GM10266 (cell line): ENCODE measurements at regions not wholly inside any gene's neighbourhood (a gene's known extent, or its start where the extent isn't known, plus 50 kb on each side); places are given as distances from the start of the nearest gene placed in this dataset.

Experiments used
- DNase-seq: peaks from one replicate; pipeline ENCODE4 v3.0.0; 2012; ENCODE audit errors: extremely low spot score
- TF ChIP-seq, protein P1 (sequence below): IDR thresholded peaks from 2 replicates; pipeline ENCODE4 v1.5.1; 2012; ENCODE audit warnings: mild to moderate bottlenecking, low read depth; ENCODE audit not compliant: control insufficient read depth, insufficient read depth; ENCODE audit errors: missing control alignments

DNA sequence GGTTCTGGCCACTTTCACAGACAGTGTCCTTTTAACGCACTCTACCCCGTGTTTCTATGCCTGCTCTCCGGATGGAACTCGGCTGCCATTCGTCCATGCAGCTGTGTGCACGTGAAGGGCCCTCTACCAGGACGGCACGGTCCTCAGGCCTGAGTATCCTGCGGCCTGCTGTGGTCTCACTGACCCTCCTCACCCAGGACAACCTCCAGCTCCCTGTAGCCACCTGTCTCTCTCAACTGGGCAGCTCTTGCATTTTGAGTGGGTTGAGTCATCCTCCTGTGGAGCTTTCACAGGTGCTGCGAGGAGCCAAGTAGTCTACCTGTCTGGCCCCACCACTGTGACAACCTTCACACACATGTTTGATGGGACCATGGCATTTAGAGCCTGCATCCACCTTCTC, 321.7 kb upstream of the TSHZ3 start:
- no peak for DNase-seq
- TF ChIP-seq, protein P1, sequence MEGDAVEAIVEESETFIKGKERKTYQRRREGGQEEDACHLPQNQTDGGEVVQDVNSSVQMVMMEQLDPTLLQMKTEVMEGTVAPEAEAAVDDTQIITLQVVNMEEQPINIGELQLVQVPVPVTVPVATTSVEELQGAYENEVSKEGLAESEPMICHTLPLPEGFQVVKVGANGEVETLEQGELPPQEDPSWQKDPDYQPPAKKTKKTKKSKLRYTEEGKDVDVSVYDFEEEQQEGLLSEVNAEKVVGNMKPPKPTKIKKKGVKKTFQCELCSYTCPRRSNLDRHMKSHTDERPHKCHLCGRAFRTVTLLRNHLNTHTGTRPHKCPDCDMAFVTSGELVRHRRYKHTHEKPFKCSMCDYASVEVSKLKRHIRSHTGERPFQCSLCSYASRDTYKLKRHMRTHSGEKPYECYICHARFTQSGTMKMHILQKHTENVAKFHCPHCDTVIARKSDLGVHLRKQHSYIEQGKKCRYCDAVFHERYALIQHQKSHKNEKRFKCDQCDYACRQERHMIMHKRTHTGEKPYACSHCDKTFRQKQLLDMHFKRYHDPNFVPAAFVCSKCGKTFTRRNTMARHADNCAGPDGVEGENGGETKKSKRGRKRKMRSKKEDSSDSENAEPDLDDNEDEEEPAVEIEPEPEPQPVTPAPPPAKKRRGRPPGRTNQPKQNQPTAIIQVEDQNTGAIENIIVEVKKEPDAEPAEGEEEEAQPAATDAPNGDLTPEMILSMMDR, result no peak

DNA sequence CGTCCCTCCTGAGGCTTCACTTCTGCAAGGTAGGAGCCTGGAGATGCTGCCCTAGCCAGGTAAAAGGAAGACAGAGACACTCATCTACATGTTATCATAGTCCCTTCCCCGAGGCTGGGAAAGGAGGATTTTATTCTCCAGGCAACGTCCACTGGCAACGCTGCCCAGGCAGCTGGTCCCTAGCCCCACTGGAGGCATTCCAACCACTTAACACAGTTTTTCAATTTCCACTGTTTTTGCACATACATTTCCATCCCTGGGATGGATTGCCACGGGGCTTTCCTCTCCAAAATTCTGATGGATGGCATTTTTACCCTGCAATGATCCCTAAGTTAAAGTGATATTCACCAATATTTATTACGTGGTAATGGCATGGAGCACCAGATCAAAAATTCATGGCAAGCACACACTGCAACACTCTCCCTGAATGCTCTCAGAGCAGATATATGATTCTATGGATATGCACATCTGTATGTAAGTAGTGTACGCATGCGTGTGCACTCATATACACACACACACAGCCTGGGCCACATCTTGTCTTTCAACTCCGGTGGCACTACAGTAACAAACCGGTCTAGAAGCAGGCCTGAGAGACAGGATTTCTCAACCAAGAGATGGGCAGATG, 322.3 kb upstream of the TSHZ3 start:
- TF ChIP-seq, protein P1, result no peak
- DNase-seq, result no peak

DNA sequence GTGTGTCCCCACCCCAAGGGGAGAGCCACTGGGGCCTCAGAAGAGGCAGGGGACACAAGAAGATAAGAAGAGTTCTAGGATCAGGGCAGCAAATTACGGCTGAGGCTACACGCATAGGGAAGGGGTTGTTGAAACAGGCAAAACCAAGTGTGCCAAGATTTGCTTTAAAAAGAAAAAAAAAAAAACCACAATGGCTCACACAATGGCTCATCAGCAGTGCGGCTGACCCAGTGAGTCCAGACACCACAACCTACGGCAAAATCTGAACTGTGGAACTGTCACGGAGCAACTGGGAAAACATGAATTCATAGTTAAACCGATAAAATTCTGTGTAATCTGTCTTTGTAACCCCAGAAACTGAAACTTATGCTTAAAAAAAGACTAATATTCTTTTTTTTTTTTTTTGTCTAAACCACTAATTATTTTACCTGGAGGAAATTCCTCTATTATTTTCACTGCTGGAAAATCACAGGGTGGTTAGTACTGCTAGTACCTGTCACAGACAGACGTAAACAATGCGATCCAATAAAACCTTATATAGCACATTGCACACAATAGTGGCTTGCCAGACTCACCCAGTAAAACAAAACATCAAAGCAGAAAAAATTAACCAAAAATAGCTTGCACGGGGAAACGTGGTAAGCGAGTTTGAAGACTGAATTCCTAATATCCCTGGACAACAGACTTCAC, 325.4 kb upstream of the TSHZ3 start:
- TF ChIP-seq, protein P1, result no peak
- no peak for DNase-seq

DNA sequence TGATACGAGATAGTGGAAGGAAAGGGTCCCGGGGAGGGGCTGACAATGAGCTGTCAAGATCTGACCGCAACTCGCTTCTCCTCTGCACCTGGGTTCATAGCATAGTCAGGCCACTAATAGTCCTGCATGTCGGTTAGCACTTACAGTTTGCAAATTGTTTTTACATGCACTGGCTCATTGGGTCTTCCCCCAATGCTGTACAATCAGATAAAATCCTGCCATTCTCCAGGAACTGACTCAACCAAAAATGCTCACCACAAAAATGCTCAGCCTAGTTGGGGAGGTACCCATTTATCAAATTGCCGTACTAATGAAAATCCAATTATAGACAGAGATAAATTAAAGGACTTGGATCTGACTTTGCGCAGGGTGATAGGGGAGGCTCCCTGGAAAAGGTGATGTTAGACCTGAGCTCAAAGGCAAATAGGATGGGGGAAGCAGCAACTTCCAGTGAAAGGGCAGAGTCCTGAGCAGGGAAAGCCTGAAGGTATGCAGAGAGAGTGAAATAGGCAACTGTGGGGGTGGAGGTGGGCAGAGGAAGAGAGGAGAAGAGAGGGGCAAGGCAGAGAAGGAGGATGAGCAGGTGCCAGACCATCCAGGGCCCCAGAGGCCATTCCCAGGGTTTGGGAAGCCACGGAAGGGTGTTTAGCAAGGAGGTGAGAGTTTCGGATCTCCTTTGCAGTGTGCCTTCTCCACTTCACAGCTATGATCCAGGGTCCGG, 326.1 kb upstream of the TSHZ3 start:
- no peak for DNase-seq
- TF ChIP-seq, protein P1, result no peak

DNA sequence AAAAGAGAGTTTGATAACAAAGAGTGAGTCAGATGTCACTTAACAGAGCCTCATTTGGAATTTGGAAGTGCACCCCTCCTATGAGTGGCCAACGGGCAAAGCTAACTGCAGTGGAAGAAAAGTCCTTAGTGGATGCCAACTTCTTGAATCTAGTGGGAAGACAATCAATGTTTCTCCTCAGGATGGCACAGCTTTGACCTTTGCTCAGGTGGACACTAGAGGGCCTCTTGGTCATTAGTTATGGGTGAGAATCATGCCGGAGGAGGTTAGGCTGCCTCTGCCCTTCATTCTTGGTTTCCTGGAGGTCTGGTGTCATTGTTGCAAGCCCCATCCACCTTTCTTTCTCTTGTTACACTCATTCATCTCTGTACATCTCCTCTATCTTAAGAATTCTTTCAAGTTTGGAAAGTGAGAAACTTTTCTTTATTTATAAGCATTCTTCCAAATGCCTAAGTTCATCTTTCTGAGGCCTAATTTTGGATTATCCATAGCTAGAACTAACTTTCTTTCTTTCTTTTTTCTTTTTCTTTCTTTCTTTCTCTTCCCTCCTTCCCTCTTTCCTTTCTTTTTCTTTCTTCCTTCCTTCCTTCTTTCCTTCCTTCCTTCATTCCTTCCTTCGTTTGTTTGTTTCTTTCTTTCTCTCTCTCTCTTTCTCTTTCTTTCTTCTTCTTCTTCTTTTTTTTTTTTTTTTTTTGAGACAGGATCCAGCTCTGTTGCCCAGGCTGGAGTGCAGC, 327.2 kb upstream of the TSHZ3 start:
- no peak for DNase-seq
- TF ChIP-seq, protein P1, result no peak

DNA sequence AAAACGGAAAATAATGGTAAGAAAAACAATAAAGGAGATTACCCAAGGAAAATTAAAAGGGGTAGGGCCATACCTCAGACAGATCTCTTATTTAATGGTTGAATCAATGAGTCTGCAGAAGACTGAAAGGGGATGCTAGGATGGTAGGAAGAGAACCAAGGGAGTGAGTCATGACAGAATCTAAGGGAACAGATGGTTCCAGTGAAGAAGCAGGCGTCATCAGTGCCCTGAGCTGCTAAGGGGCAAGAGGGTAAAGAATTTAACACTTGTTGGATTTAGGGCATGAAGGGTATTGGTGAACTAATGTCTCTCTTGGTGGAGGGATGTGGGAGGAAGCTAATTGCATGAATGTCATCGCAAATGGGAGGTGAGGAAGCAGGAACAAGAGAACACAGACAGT, 329.2 kb upstream of the TSHZ3 start:
- TF ChIP-seq, protein P1, result no peak
- DNase-seq, result no peak

DNA sequence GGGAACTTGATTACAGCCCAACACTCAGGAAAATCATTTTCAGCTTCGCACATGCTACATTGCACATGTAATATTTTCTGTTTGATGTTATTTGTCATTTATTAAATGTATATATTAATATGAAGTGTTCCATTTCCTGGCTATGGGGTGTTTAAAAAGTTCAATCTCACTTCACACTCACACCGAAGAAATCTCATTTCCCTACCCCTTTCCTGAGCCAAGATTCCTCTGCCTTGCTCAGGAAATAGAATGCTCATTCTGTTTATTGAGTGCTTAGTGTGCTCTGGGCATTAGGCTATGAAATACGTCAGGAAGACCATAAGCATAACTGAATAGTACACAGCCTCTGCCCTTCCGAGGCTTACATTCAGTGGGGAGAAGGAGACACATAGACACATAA, 331.9 kb upstream of the TSHZ3 start:
- DNase-seq, result no peak
- TF ChIP-seq, protein P1, result no peak
